GM12878 (cell line): ENCODE measurements at regions not wholly inside any gene's neighbourhood (a gene's known extent, or its start where the extent isn't known, plus 50 kb on each side); places are given as distances from the start of the nearest gene placed in this dataset.

ENCODE experiments used
- ATAC-seq: fragments of 200-7000 bp; cut with Tn5 transposase; 3 replicates; pipeline ENCODE4 v1.9.1; 2020; ENCODE audit warnings: mild to moderate bottlenecking, moderate library complexity
- BruUV-seq: library from RNA; stranded (reverse); fragments of 400-500 nt; replicated peaks from 2 replicates; lab custom pipeline; 2021; lab: Mats Ljungman, UMichigan
- CTCF ChIA-PET: fragments of 300-600 bp; sonication (Branson Sonifier 250); formaldehyde crosslinking; extraction: SDS; loops from one replicate; lab custom pipeline; 2021; ENCODE audit warnings: inconsistent platforms; lab: Yijun Ruan, JAX
- POLR2A ChIA-PET: fragments of 350-600 bp; formaldehyde crosslinking; extraction: SDS; loops from one replicate; lab custom pipeline; 2021; ENCODE audit warnings: inconsistent platforms; lab: Charles Lee
- RAD21 ChIA-PET: fragments of 300-600 bp; sonication (Branson Sonifier 250); formaldehyde crosslinking; loops from one replicate; lab custom pipeline; 2023; ENCODE audit warnings: antibody characterized with exemption; ENCODE audit not compliant: unreplicated experiment; lab: Charles Lee
- SMC1A ChIA-PET: fragments of 300-600 bp; sonication (Branson Sonifier 250); formaldehyde crosslinking; loops from one replicate; lab custom pipeline; 2023; ENCODE audit not compliant: unreplicated experiment, uncharacterized antibody; lab: Charles Lee
- DNase-seq: peaks from one replicate; pipeline ENCODE4 v3.0.0-alpha.2; 2011; ENCODE audit warnings: low read depth, low spot score
- FAIRE-seq: peaks from 3 replicates; lab custom pipeline; 2011; peaks lifted over from hg19 to GRCh38; lab: Jason Lieb, UNC
- H2AFZ ChIP-seq: 2 replicates; pipeline ENCODE4 v1.6.0; 2011; ENCODE audit warnings: low read depth, low read length, control low read depth; ENCODE audit not compliant: control insufficient read depth
- H3K27ac ChIP-seq: 2 replicates; pipeline ENCODE4 v1.5.1; 2011; ENCODE audit warnings: control low read depth; ENCODE audit not compliant: control insufficient read depth, insufficient read depth
- H3K27me3 ChIP-seq, 2 experiments: replicated peaks in 1 of 2; 2 replicates each; pipeline versions ENCODE4 v1.6.0 to v1.6.1; 2011; ENCODE audit warnings: low read length in 1 of 2; ENCODE audit not compliant: control insufficient read depth in 2 of 2, insufficient read depth in 2 of 2
- H3K36me3 ChIP-seq, 2 experiments: 2 replicates each; pipeline ENCODE4 v1.5.1; 2011; ENCODE audit warnings: low read length in 1 of 2; ENCODE audit not compliant: control insufficient read depth in 2 of 2, insufficient read depth in 2 of 2
- H3K4me1 ChIP-seq: 2 replicates; pipeline ENCODE4 v1.6.1; 2011; ENCODE audit warnings: mild to moderate bottlenecking, low read length, moderate library complexity, mixed read lengths; ENCODE audit not compliant: control insufficient read depth, insufficient read depth
- H3K4me2 ChIP-seq: 2 replicates; pipeline ENCODE4 v1.6.0; 2011; ENCODE audit warnings: control low read depth; ENCODE audit not compliant: control insufficient read depth, insufficient read depth
- H3K4me3 ChIP-seq: fragments of 200-600 bp; sonication (generic); 2 replicates; pipeline ENCODE4 v1.5.1; 2016
- H3K79me2 ChIP-seq: 2 replicates; pipeline ENCODE4 v1.6.0; 2011; ENCODE audit warnings: low read length; ENCODE audit not compliant: control insufficient read depth, insufficient read depth
- H3K9ac ChIP-seq: 2 replicates; pipeline ENCODE4 v1.8.0; 2011; ENCODE audit warnings: low read length, control low read depth, mixed read lengths; ENCODE audit not compliant: control insufficient read depth, insufficient read depth
- H3K9me3 ChIP-seq: replicated peaks from 3 replicates; pipeline ENCODE4 v1.5.1; 2011; ENCODE audit warnings: mild to moderate bottlenecking, low read length; ENCODE audit not compliant: control insufficient read depth, insufficient read depth
- H4K20me1 ChIP-seq: 2 replicates; pipeline ENCODE4 v1.6.0; 2011; ENCODE audit not compliant: control insufficient read depth, insufficient read depth
- CBX5 ChIP-seq: sonication (generic); IDR thresholded peaks from 2 replicates; pipeline ENCODE4 v1.6.1; 2016; ENCODE audit warnings: low read depth, moderate library complexity, mild to moderate bottlenecking, inconsistent platforms
- GABPA ChIP-seq: IDR thresholded peaks from 2 replicates; pipeline ENCODE4 v1.6.1; 2014; ENCODE audit warnings: antibody characterized with exemption, low read depth, mild to moderate bottlenecking, inconsistent platforms
- JUNB ChIP-seq: IDR thresholded peaks from 2 replicates; pipeline ENCODE4 v1.6.1; 2016; ENCODE audit warnings: antibody characterized with exemption, mild to moderate bottlenecking
- MEF2A ChIP-seq: IDR thresholded peaks from 2 replicates; pipeline ENCODE4 v1.6.1; 2011; ENCODE audit warnings: low read depth, mild to moderate bottlenecking, low read length, moderate library complexity; ENCODE audit not compliant: insufficient read depth
- MYB ChIP-seq: fragments of 150-350 bp; IDR thresholded peaks from 2 replicates; pipeline ENCODE4 v1.6.1; 2014; ENCODE audit warnings: mild to moderate bottlenecking, low read depth, low read length, borderline replicate concordance
- NFIC ChIP-seq: IDR thresholded peaks from 2 replicates; pipeline ENCODE4 v1.6.1; 2012; ENCODE audit warnings: low read depth, mild to moderate bottlenecking, inconsistent platforms, low read length, moderate library complexity
- POU2F2 ChIP-seq: IDR thresholded peaks from 3 replicates; pipeline ENCODE4 v1.6.1; 2011; ENCODE audit warnings: low read depth, mild to moderate bottlenecking, low read length, borderline replicate concordance
- RBBP5 ChIP-seq: fragments of 200-600 bp; sonication (generic); conservative IDR thresholded peaks from 2 replicates; pipeline ENCODE4 v1.6.1; 2016
- RFX5 ChIP-seq: IDR thresholded peaks from 2 replicates; pipeline ENCODE4 v1.6.1; 2011; ENCODE audit warnings: low read depth, low read length, improper control_type of control experiment
- SMAD1 ChIP-seq: fragments of 450-650 bp; IDR thresholded peaks from 2 replicates; pipeline ENCODE4 v1.6.1; 2018; ENCODE audit warnings: mild to moderate bottlenecking, low read depth; ENCODE audit not compliant: partially characterized antibody
- SPI1 ChIP-seq: IDR thresholded peaks from 2 replicates; pipeline ENCODE4 v1.6.1; 2011; ENCODE audit warnings: low read depth, mild to moderate bottlenecking, low read length, moderate library complexity, borderline replicate concordance; ENCODE audit not compliant: insufficient read depth
- WRNIP1 ChIP-seq: IDR thresholded peaks from 2 replicates; pipeline ENCODE4 v1.6.1; 2011; ENCODE audit warnings: low read depth, low read length, improper control_type of control experiment, borderline replicate concordance
- ZNF24 ChIP-seq: fragments of 450-650 bp; IDR thresholded peaks from 2 replicates; pipeline ENCODE4 v1.6.1; 2017; ENCODE audit warnings: antibody characterized with exemption, mild to moderate bottlenecking
- ZNF384 ChIP-seq: IDR thresholded peaks from 2 replicates; pipeline ENCODE4 v1.6.1; 2012; ENCODE audit warnings: low read depth, mild to moderate bottlenecking, low read length, improper control_type of control experiment, borderline replicate concordance
- whole genome bisulfite sequencing: methylation state at CpG from one replicate; pipeline ENCODE4 v1.1.6; 2016; ENCODE audit warnings: low lambda C conversion rate; ENCODE audit not compliant: insufficient replicate concordance, insufficient coverage; ENCODE audit errors: missing lambda C conversion rate; 5-methylcytosine and 5-hydroxymethylcytosine counted together
- in situ Hi-C: fragments of 300-500 bp; cut with MboI; formaldehyde crosslinking; loops from 9 replicates; pipeline ENCODE4 v1.14.3; 2018; ENCODE audit warnings: mixed read lengths
- intact Hi-C: fragments of 100-400 bp; cut with micrococcal nuclease; formaldehyde crosslinking; loops from one replicate; pipeline ENCODE4 v1.14.2; 2022; ENCODE audit not compliant: unreplicated experiment
- TF ChIP-seq, protein P1 (sequence below): IDR thresholded peaks from 2 replicates; pipeline ENCODE4 v1.6.1; 2012; ENCODE audit warnings: improper control_type of control experiment, low read depth, low read length; ENCODE audit not compliant: insufficient replicate concordance
- TF ChIP-seq, protein P2 (sequence below): fragments of 450-650 bp; IDR thresholded peaks from 2 replicates; pipeline ENCODE4 v1.6.1; 2014; ENCODE audit warnings: mild to moderate bottlenecking
- TF ChIP-seq, protein P3 (sequence below): IDR thresholded peaks from 2 replicates; pipeline ENCODE4 v1.6.1; 2012; ENCODE audit warnings: low read depth, low read length, improper control_type of control experiment

DNA sequence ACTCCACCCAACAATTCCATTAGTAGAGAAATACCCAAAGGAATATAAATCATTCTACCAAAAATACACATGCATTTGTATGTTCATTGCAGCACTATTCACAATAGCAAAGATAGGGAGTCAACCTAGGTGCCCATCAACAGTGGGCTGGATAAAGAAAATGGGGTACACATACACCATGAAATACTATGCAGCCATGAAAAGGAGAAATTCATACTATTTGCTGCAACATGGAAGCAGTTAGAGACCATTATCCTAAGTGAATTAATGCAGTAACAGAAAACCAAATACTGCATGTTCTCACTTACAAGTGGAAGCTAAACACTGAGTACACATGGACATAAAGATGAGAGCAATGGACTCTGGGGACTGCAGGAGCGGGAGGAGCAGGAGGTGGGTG, 72.4 kb upstream of the MBOAT1 start:
- TF ChIP-seq SPI1, result no peak
- TF ChIP-seq MYB, result no peak
- no peak for TF ChIP-seq GABPA
- TF ChIP-seq SMAD1, result no peak
- TF ChIP-seq POU2F2, result no peak
- TF ChIP-seq JUNB, result no peak
- no peak for TF ChIP-seq MEF2A
- TF ChIP-seq ZNF384, result no peak
- TF ChIP-seq, protein P1, sequence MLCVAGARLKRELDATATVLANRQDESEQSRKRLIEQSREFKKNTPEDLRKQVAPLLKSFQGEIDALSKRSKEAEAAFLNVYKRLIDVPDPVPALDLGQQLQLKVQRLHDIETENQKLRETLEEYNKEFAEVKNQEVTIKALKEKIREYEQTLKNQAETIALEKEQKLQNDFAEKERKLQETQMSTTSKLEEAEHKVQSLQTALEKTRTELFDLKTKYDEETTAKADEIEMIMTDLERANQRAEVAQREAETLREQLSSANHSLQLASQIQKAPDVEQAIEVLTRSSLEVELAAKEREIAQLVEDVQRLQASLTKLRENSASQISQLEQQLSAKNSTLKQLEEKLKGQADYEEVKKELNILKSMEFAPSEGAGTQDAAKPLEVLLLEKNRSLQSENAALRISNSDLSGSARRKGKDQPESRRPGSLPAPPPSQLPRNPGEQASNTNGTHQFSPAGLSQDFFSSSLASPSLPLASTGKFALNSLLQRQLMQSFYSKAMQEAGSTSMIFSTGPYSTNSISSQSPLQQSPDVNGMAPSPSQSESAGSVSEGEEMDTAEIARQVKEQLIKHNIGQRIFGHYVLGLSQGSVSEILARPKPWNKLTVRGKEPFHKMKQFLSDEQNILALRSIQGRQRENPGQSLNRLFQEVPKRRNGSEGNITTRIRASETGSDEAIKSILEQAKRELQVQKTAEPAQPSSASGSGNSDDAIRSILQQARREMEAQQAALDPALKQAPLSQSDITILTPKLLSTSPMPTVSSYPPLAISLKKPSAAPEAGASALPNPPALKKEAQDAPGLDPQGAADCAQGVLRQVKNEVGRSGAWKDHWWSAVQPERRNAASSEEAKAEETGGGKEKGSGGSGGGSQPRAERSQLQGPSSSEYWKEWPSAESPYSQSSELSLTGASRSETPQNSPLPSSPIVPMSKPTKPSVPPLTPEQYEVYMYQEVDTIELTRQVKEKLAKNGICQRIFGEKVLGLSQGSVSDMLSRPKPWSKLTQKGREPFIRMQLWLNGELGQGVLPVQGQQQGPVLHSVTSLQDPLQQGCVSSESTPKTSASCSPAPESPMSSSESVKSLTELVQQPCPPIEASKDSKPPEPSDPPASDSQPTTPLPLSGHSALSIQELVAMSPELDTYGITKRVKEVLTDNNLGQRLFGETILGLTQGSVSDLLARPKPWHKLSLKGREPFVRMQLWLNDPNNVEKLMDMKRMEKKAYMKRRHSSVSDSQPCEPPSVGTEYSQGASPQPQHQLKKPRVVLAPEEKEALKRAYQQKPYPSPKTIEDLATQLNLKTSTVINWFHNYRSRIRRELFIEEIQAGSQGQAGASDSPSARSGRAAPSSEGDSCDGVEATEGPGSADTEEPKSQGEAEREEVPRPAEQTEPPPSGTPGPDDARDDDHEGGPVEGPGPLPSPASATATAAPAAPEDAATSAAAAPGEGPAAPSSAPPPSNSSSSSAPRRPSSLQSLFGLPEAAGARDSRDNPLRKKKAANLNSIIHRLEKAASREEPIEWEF, result no peak
- no peak for TF ChIP-seq RFX5
- no peak for TF ChIP-seq NFIC
- TF ChIP-seq, protein P2, sequence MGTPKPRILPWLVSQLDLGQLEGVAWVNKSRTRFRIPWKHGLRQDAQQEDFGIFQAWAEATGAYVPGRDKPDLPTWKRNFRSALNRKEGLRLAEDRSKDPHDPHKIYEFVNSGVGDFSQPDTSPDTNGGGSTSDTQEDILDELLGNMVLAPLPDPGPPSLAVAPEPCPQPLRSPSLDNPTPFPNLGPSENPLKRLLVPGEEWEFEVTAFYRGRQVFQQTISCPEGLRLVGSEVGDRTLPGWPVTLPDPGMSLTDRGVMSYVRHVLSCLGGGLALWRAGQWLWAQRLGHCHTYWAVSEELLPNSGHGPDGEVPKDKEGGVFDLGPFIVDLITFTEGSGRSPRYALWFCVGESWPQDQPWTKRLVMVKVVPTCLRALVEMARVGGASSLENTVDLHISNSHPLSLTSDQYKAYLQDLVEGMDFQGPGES, result no peak
- no peak for TF ChIP-seq RBBP5
- no peak for TF ChIP-seq ZNF24
- no peak for TF ChIP-seq WRNIP1
- TF ChIP-seq, protein P3, sequence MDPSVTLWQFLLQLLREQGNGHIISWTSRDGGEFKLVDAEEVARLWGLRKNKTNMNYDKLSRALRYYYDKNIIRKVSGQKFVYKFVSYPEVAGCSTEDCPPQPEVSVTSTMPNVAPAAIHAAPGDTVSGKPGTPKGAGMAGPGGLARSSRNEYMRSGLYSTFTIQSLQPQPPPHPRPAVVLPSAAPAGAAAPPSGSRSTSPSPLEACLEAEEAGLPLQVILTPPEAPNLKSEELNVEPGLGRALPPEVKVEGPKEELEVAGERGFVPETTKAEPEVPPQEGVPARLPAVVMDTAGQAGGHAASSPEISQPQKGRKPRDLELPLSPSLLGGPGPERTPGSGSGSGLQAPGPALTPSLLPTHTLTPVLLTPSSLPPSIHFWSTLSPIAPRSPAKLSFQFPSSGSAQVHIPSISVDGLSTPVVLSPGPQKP, result no peak
- TF ChIP-seq CBX5, result no peak
- Histone ChIP-seq H3K9me3 (no peaks in the 10 kb centered on the region; the same call in 2 of the 3 replicates), H3K79me2 (no peaks in the 10 kb centered on the region), H3K27me3 (no peaks in the 10 kb centered on the region), H3K4me3 (no peak overlapping the region), H3K27ac (no peak overlapping the region), H3K9ac (no peak overlapping the region), H3K4me1 (no peaks in the 10 kb centered on the region), H3K4me2 (no peak overlapping the region), H4K20me1 (no peaks in the 10 kb centered on the region), H2AFZ (no peak overlapping the region), H3K36me3 (no peaks in the 10 kb centered on the region)
- POLR2A ChIA-PET, result no interaction called here
- no peak for DNase-seq
- in situ Hi-C loops (no loop called here), intact Hi-C loops (loop anchor here (5.0 kb wide), 1 partner anchor 72 kb away; the partner anchor contains the start of gene MBOAT1)
- no peak for FAIRE-seq
- SMC1A ChIA-PET, result no interaction called here
- BruUV-seq, result no TSS peak
- CTCF ChIA-PET, result interaction anchor here (1.2 kb wide), 1 partner anchor 9 kb away, joined by 3 read pairs; no protein-coding TSS in a partner anchor
- no peak for ATAC-seq
- RAD21 ChIA-PET, result no interaction called here
- WGBS, result 0% methylated on average over 1 of the region's 1 CpG
